Gastrocnemius medialis (tissue), 4 donors: ENCODE measurements at regions not wholly inside any gene's neighbourhood (a gene's known extent, or its start where the extent isn't known, plus 50 kb on each side); places are given as distances from the start of the nearest gene placed in this dataset.

ENCODE experiments used
- POLR2A ChIP-seq, 2 donors: fragments of 450-650 bp; IDR thresholded peaks; one replicate each; pipeline ENCODE4 v1.6.1; 2017; ENCODE audit warnings: antibody characterized with exemption in 2 of 2, mild to moderate bottlenecking in 2 of 2, moderate library complexity in 2 of 2
- TF ChIP-seq, protein P1 (sequence below), 5 experiments: fragments of 450-650 bp in 3 of 5; fragments of 200-600 bp in 2 of 5; sonication (generic) in 2 of 5; IDR thresholded peaks in 4 of 5; conservative IDR thresholded peaks in 1 of 5; 1 replicate in 4 of 5; 2 replicates in 1 of 5; pipeline ENCODE4 v1.5.1; 2016 to 2019; ENCODE audit warnings: antibody characterized with exemption in 5 of 5, mild to moderate bottlenecking in 3 of 5, moderate library complexity in 3 of 5

DNA sequence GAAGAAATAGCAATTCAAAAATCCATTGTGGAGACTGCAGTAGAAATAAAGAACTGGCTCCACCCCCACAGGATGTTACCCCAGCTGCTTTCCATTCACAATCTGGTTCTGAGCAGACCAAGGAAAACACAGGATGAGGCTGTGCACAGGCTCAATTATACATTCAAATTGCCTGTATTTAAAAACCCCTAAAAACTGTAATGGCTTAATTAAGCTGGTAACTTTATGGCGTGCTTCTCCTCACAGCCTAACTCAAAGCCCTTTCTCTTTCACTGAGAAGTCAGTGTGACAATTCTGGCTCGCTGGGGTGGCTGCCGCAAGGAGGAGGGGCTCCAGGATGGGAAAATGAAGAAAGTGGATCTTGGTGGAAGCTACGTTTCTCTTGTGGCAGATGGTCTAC lies 1191.1 kb downstream of the SORCS1 start:
- TF ChIP-seq, protein P1, sequence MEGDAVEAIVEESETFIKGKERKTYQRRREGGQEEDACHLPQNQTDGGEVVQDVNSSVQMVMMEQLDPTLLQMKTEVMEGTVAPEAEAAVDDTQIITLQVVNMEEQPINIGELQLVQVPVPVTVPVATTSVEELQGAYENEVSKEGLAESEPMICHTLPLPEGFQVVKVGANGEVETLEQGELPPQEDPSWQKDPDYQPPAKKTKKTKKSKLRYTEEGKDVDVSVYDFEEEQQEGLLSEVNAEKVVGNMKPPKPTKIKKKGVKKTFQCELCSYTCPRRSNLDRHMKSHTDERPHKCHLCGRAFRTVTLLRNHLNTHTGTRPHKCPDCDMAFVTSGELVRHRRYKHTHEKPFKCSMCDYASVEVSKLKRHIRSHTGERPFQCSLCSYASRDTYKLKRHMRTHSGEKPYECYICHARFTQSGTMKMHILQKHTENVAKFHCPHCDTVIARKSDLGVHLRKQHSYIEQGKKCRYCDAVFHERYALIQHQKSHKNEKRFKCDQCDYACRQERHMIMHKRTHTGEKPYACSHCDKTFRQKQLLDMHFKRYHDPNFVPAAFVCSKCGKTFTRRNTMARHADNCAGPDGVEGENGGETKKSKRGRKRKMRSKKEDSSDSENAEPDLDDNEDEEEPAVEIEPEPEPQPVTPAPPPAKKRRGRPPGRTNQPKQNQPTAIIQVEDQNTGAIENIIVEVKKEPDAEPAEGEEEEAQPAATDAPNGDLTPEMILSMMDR (IDR thresholded peaks at IDR 0.05 in 4 of 5, conservative IDR thresholded peaks at IDR 0.05 in 1 of 5): no peak
- TF ChIP-seq POLR2A (IDR thresholded peaks at IDR 0.05): no peak
